HCT116 (cell line): ENCODE measurements at regions not wholly inside any gene's neighbourhood (a gene's known extent, or its start where the extent isn't known, plus 50 kb on each side); places are given as distances from the start of the nearest gene placed in this dataset.

Source experiments
- CTCF ChIP-seq, 3 experiments: fragments of 200-600 bp in 1 of 3; sonication (generic) in 1 of 3; IDR thresholded peaks in 2 of 3; conservative IDR thresholded peaks in 1 of 3; 2 replicates each; pipeline ENCODE4 v1.5.1; 2012 to 2017; ENCODE audit warnings: low read depth in 2 of 3, low read length in 2 of 3, antibody characterized with exemption in 1 of 3, borderline replicate concordance in 1 of 3, control low read depth in 1 of 3, mild to moderate bottlenecking in 1 of 3, mixed read lengths in 1 of 3, mixed run types in 1 of 3, moderate library complexity in 1 of 3; ENCODE audit not compliant: insufficient read depth in 1 of 3
- EZH2 ChIP-seq: fragments of 200-600 bp; sonication (generic); IDR thresholded peaks from 2 replicates; pipeline ENCODE4 v1.6.1; 2017; ENCODE audit warnings: antibody characterized with exemption, mixed run types
- RAD21 ChIP-seq: IDR thresholded peaks from 2 replicates; pipeline ENCODE4 v1.6.1; 2012; ENCODE audit warnings: low read depth, mild to moderate bottlenecking

- TF ChIP-seq RAD21, result no peak
- no peak for TF ChIP-seq EZH2
- no peak for TF ChIP-seq CTCF (IDR thresholded peaks at IDR 0.05 in 2 of 3, conservative IDR thresholded peaks at IDR 0.05 in 1 of 3; ENCODE audit: borderline replicate concordance in 1 of 3, insufficient read depth in 1 of 3, low read depth in 2 of 3, low read length in 2 of 3)
Observed at GRCh38 chr3:89955156-89955555, 847.7 kb downstream of the EPHA3 start.
